SK-N-MC (cell line): ENCODE measurements at regions not wholly inside any gene's neighbourhood (a gene's known extent, or its start where the extent isn't known, plus 50 kb on each side); places are given as distances from the start of the nearest gene placed in this dataset.

Experiments used
- EZH2 ChIP-seq: fragments of 200-600 bp; sonication (generic); IDR thresholded peaks from one replicate; pipeline ENCODE4 v1.6.1; 2017; ENCODE audit warnings: antibody characterized with exemption
- POLR2AphosphoS5 ChIP-seq: IDR thresholded peaks from 2 replicates; pipeline ENCODE4 v1.6.1; 2012; ENCODE audit warnings: mild to moderate bottlenecking, low read depth, low read length, borderline replicate concordance

DNA sequence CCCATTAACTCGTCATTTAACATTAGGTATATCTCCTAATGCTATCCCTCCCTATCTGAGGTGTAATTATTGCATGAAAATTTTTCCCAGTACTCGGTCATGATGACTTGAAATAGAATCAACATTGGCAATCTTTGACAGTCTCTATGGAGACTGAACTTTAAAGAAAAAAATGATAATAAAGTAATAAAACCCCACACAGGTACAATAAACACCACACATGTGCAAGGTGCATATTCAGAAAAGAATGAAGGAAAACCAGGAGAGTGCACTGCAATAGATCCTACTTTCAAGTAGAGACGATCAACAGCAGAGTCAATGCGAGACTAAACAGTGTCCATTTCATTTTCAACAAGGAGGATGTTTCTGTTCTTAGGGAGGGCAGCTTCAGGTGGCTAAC lies 1253.8 kb upstream of the TMEM132C start:
- TF ChIP-seq POLR2AphosphoS5 = no peak
- TF ChIP-seq EZH2 = no peak
